C4-2B (cell line): ENCODE measurements at regions not wholly inside any gene's neighbourhood (a gene's known extent, or its start where the extent isn't known, plus 50 kb on each side); places are given as distances from the start of the nearest gene placed in this dataset.

Experiments used
- H3K27ac ChIP-seq: fragments of 450-650 bp; 2 replicates; pipeline ENCODE4 v1.5.1; 2017
- ZFX ChIP-seq: fragments of 450-650 bp; IDR thresholded peaks from 2 replicates; pipeline ENCODE4 v1.6.1; 2017
- TF ChIP-seq, protein P1 (sequence below): fragments of 450-650 bp; conservative IDR thresholded peaks from 2 replicates; pipeline ENCODE4 v1.5.1; 2017; ENCODE audit warnings: mild to moderate bottlenecking

GRCh38 chr3:18670759-18671158 lies 245.6 kb upstream of the SATB1 start:
- TF ChIP-seq, protein P1, sequence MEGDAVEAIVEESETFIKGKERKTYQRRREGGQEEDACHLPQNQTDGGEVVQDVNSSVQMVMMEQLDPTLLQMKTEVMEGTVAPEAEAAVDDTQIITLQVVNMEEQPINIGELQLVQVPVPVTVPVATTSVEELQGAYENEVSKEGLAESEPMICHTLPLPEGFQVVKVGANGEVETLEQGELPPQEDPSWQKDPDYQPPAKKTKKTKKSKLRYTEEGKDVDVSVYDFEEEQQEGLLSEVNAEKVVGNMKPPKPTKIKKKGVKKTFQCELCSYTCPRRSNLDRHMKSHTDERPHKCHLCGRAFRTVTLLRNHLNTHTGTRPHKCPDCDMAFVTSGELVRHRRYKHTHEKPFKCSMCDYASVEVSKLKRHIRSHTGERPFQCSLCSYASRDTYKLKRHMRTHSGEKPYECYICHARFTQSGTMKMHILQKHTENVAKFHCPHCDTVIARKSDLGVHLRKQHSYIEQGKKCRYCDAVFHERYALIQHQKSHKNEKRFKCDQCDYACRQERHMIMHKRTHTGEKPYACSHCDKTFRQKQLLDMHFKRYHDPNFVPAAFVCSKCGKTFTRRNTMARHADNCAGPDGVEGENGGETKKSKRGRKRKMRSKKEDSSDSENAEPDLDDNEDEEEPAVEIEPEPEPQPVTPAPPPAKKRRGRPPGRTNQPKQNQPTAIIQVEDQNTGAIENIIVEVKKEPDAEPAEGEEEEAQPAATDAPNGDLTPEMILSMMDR, result no peak
- TF ChIP-seq ZFX, result no peak
- no peak overlapping the region for H3K27ac ChIP-seq

- TF ChIP-seq, protein P1, result no peak
- no peak for TF ChIP-seq ZFX
- H3K27ac ChIP-seq, result no peak overlapping the region
Measured at GRCh38 chr3:18669374-18669773, 244.2 kb upstream of the SATB1 start.

DNA sequence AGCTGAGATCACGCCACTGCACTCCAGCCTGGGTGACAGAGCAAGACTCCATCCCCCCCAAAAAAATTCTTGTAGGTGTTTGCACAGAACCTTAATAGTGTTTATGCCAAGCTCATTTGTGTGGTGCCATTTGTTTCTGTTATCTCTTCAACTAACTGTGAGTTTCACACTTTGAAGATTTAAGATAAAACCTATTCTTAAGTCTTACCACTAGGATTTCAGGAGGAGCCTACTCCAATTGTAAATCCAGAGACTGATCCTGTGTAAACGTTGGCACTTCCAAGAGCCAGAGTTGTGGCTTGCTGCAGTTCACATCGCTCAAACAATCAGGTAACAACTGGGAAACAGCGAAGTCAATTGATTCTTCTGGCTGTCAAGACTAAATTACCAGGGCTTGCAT lies 242.4 kb upstream of the SATB1 start:
- TF ChIP-seq, protein P1, result no peak
- TF ChIP-seq ZFX, result no peak
- no peak overlapping the region for H3K27ac ChIP-seq

- TF ChIP-seq, protein P1, result no peak
- TF ChIP-seq ZFX, result no peak
- no peak overlapping the region for H3K27ac ChIP-seq
Measured at GRCh38 chr3:18666655-18667054, 241.5 kb upstream of the SATB1 start.

DNA sequence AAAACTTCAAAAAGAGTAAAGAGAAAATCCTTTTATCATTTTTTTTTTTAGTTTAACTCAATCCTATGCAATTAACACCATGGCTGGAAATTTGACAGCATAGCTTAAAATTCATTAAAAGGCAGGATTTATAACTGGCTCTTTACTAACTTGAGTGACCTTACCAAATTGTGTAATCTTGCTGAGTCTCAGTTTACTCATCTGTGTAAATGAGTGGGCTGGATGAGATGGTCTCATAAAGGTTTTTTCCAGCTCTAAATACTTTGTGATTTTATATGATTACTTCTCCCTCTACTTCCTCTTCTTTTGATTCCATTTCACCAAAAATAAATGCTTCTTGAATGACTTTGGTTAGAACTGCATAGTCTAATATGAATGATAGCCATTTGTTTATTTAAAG lies 234.9 kb upstream of the SATB1 start:
- no peak overlapping the region for H3K27ac ChIP-seq
- no peak for TF ChIP-seq ZFX
- TF ChIP-seq, protein P1, result no peak

DNA sequence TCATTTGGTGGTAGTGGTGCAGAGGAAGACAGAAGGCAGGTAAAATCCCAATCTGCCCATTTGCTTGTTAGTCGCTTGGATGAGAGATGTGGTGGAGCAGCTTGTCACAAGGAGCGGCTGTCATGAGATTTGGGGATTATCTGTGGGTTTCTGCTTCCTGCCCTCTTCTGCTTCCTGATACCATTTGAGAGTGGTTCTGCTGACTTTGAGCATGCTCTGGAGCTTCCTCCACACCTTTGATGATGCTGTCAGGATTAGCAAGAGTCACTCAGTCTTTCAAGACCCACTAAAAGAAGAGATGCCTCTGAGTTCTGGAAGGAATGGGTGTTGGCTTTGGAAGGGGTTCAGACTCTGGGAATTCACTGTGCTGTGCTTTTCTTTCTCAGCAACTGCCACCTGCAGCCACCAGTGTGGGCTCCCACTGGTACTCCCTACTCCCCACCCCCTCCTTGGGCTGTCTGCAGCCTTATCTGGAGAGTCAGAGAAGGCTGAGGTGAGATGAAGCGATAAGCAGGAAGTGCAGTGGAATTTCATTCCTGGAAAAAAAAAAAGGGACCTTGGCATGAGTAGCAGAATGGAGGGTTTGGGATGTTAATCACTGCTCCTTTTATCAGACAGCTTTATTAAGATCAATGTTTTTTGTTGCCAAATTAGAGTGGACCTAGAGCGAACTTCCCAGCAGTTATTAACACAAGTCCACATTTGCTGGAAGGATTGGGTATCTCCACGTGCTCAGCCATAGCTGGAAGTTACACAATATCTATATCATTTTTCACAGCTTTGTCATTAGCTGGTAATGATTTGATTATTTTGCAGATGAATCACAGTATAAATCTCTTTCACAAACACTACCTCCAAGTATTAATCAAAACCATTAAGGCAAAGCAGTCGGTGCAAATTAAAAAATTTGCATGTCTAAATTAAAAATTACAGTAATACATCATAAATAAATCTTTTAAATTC lies 233.0 kb upstream of the SATB1 start:
- TF ChIP-seq, protein P1, result no peak
- no peak for TF ChIP-seq ZFX
- no peak overlapping the region for H3K27ac ChIP-seq

DNA sequence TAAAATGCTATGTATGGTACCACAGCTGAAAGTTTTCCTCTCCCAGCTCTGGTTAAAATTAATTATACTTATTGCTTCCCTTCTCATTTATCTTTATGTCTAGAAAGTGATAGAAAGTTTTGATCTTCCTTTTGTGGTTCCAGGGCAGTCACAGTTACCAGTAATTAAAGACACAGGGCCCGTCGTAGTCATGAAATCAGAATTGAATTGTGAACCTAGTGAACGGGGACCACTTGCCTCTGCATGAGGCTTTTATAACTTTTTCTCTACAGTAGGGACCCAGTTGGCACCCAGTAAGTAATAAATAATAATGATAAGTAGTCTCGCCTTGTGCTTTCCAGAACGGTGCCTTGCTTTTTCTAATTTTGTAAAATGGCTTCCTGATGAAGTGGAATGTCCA lies 231.7 kb upstream of the SATB1 start:
- TF ChIP-seq, protein P1, result no peak
- TF ChIP-seq ZFX, result no peak
- no peak overlapping the region for H3K27ac ChIP-seq
